ENCODE measurements at regions not wholly inside any gene's neighbourhood (a gene's known extent, or its start where the extent isn't known, plus 50 kb on each side); places are given as distances from the start of the nearest gene placed in this dataset.

- TF ChIP-seq CTCF (IDR thresholded peaks at IDR 0.05; ENCODE audit: low read depth, low read length, poor library complexity, severe bottlenecking) (no peak), EZH2phosphoT487 (IDR thresholded peaks at IDR 0.05; ENCODE audit: borderline replicate concordance, low read length) (no peak)
Measured at GRCh38 chr15:46441294-46442062, 806.6 kb downstream of the SQOR start.
